ENCODE measurements at regions not wholly inside any gene's neighbourhood (a gene's known extent, or its start where the extent isn't known, plus 50 kb on each side); places are given as distances from the start of the nearest gene placed in this dataset.
"Not testable (repeated sequence)": the region's sequence is repeated elsewhere in the genome, so short reads cannot be mapped to it uniquely, and the experiment has no call there.

DNA sequence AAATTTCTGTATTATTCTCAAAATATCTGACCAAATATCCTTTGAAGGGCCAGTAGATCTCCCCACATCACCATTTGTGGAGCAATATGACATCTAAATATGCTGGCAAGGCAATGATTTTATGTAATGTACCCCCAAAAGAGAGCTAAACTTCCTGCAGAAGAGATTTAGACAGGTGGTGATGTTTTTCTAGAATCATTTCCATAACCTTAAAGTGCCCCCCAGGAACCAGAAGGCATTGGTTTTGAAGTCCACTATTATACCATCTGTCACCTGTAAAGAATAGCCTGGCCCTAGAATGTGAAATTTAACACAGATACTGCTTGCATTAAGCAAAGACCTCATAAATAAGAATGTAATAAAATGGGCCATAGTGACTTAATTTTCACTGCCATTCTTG lies 77.9 kb upstream of the ABLIM1 start:
- no peak for DNase-seq

DNA sequence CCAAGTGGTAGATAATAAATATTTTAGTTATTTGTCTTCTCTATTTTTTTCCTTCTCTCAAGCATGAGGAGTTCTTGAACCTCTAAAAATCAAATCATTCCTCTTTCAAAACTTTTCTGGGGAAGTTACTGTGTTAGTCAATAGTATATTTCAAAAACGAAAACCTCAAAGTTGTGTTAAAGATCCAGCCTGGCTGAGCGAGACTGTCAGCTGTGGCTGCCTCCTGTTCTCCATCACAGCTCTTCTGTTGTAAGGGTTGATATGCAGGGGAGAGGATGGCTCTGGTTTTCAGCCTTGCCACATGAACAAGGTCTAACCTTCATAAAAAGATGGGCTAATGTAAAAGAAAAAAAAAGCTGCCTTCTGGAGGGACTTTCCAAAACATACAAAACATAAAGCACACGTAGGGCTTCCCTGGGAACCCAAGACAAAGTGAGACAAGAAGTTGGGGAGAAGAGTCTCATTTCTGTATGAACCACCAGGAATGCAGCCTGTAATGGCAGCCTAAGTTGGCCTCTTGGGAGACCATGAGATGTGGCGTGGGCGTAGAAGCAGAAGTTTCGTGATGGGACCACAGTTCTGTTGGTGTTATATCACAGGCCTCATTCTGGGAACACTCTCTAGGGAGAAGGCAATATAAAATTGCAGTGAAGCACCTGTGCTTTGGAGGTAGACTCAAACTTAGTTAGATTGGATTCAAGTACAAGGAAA lies 77.9 kb upstream of the FHIP2A start:
- DNase-seq: no peak

DNA sequence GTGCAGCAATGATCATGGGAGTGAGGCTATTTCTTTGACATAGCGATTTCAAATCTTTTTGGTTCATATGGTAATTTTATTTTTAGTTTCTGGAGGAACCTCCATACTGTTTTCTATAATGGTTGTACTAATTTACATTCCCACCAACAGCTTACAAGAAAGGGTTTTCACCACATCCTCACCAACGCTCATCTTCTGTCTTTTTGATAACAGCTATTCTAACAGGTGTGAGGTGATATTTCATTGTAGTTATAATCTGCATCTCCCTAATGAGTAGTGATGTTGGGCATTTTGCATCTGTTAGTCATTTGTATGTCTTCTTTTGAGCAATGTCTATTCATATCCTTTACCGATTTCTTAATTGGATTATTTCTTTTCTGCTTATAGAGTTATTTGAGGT lies 75.0 kb upstream of the FHIP2A start:
- no peak for DNase-seq

DNA sequence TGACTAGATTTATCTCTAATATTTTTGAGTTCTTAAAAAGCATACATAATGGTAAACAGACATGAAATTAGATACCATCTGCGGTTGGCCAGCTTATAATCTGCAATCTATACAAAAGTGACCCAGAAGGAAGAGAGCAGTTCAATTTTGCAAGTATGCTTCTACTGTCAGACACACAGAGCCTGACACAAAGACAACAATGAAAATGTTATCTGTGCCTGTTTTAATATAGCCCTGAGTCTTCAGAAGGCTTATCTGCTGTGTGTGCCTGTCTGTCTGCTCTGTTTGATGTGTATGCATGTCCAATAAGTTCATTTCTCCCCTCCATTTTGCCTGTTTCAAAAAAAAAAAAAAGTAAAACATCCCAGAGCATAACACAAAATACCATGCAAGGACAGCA lies 73.3 kb upstream of the FHIP2A start:
- DNase-seq: no peak

DNA sequence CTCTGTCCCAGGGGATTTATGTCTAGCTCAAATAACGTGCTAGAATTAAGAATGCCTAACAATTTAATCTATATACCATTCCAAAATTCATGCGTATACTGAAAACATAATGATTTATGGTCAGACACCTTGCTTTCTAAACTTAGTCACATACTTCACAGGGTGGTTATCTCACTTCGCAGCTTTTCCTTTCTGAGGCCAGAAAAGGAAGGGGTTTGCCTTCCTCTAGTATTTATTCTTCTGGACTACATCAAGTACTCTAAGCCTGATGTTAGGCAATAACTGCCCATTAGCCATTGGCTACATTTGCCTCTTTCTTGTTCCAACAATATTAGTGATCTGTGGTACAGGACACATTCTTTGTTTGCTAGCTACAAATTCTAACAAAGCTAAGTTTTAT lies 72.6 kb upstream of the FHIP2A start:
- DNase-seq: no peak

DNA sequence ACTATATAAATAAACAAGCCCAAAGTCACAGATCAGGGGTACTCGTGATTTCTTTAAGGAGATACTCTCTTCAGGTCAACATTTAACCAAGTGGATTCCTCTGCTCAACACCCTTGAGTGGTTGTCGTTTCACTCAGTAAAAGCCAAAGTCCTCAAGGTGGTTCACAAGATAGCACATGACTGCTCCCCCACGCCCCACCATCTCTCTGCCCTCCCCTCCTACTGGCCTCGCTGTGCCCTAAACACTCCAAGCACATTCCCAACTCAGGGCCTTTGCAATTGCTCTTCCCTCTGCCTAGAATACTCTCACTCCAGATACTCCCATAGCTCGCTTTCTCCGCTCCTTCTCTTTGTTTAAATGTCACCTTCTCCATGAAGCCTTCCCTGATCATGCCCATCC lies 72.1 kb upstream of the FHIP2A start:
- no peak for DNase-seq

DNA sequence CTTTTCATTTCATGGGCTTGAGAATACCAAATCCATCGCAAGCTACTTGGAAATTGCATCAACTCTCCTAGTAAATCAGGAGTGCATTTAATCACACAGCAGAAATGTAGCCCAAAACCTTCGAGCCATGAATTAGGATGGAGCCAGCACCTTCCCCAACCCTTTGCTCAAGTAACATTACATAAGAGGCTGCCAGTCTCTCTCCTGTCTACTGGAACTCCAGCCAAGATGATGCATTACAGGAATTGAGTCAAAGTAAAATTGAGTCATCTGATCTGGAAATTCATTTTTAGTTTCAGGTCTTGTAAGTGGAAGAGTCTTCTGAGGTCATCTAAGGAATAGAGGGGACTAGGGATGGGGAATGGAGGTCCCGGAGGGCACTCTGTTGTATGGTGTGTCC lies 69.7 kb upstream of the FHIP2A start:
- no peak for DNase-seq

DNA sequence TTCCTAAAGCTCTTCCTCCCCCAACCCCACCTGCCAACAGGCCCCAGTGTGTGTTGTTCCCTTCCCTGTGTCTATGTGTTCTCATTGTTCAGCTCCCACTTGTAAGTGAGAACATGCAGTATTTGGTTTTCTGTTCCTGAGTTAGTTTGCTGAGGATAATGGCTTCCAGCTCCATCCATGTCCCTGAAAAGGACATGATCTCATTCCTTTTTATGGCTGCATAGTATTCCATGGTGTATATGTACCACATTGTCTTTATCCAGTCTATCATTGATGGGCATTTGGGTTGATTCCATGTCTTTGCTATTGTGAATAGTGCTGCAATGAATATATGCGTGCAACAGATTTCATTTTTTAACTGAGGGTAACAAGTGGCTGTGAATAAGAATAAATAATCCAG lies 69.0 kb upstream of the FHIP2A start:
- not testable (repeated sequence) for DNase-seq

DNA sequence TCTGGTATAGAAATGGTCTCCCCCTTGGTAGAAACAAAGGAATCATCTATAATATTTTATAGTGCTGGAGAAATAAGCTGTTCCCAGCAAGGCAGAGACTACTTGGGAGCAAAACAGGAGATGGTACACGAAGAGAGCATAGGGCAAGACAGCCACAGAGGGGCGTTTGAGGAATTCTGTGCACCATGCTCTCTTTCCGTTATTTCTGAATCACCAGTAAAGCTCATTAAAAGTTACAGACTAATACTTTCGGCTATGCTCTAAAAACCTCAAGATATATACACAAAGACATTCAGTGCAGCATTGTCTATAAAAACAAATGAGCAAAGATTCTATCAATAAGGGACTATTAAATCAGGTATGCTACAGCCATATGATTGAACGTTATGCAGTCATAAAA lies 68.5 kb upstream of the FHIP2A start:
- no peak for DNase-seq

GRCh38 chr10:114754445-114755320 lies 66.9 kb upstream of the FHIP2A start:
- DNase-seq: no peak

GRCh38 chr10:114755537-114755936 lies 66.0 kb upstream of the FHIP2A start:
- peak in 1 of 2 experiments; percentile 6 for DNase-seq

GRCh38 chr10:114758331-114758730 lies 63.2 kb upstream of the FHIP2A start:
- DNase-seq: no peak

- DNase-seq: no peak
These were observed 60.1 kb upstream of the FHIP2A start for GRCh38 chr10:114761205-114762193.

DNA sequence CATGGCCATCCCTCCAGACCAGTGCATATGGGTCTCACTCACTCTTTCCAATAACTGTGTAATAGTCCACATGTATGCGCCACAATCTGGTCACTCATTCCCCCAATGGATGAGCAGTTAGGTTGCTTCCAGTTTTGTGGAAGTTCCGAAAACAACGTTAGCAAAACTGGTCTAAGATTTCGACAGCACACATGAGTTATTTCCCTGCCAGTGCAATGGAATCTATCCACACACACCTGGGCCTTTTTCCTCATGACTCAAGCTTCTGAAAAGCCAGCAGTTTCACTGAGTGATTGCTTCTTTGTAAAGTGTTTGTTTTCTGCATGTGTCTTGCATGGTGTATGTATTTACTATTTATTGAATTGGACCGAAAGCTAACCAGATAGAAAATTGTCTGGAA lies 58.8 kb upstream of the FHIP2A start:
- DNase-seq: no peak

DNA sequence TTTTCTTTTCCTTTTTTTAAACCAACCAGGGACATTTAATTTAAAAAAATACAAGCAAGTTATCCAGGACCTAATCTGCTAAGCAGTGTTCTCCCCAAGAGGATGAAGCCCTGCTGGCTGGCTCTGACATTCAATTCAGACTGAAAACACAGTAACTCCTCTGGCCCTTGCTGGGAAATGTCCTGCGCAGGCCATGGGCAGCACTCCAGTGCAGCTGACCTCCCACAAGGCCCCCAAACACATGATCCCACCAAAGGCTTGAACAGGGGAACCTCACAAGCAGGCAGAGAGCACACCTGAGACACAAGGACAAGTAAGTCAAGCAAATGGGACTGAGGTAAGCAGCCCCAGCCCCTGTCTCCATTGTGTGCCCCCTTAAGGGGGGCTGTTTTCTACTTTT lies 56.9 kb upstream of the FHIP2A start:
- DNase-seq: no peak

GRCh38 chr10:114766470-114766869 lies 55.1 kb upstream of the FHIP2A start:
- no peak for DNase-seq

DNA sequence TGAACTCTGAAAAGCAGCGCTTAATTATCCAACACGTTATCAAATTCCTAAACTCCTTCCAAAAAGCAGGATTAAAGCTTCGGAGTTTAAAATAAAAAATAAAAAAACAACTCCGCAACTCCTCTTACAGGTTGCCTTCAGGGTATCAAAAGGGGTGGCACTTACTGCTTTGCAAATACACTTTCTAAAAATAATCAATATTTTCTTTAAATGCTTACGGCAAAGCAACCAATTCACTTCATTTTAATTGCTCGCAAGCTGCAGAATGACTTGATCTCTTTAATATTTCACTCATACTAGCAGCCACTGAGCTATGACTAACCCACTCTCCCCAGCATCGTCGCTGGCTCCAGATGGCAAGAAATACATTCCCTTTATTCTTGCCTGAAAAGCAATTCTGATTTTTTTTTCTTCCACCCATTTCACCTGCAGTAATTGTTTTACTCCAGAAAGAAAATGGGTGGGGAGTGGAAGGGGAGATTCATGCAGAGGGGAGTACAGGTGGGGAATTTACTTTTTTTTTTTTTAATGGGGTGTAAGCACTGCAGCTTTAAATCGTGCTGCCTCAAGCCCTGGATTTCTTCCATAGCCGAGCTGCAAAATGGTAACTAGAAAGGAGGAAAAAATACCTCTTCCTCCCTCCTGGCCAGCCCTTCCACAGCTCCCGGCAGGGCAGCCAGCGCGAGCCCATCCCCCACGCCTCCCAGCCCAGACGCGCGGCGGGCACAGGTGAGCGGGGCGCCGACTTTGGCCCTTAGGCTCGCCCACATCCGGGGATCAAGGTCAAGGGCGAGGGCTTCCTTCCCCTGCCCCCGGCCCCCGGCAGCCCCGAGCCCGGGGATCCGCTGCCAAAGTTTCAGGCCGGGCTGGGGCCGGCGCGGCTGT lies 54.2 kb upstream of the FHIP2A start:
- peak in 1 of 2 experiments; percentile 13 for DNase-seq

GRCh38 chr10:114767986-114768821 lies 53.4 kb upstream of the FHIP2A start:
- DNase-seq: no peak

GRCh38 chr10:114770009-114770408 lies 51.6 kb upstream of the FHIP2A start:
- no peak for DNase-seq

- DNase-seq: no peak
These were observed 50.4 kb upstream of the FHIP2A start for GRCh38 chr10:114771157-114771556.

GRCh38 chr10:114771749-114772148 lies 49.8 kb upstream of the FHIP2A start:
- no peak for DNase-seq
